ENCODE measurements at regions not wholly inside any gene's neighbourhood (a gene's known extent, or its start where the extent isn't known, plus 50 kb on each side); places are given as distances from the start of the nearest gene placed in this dataset.

GRCh38 chrX:121823406-121823805, 776.0 kb downstream of the GLUD2 start:
- no peak for TF ChIP-seq ZSCAN20 (CRISPR knock-in tag; IDR thresholded peaks at IDR 0.05)
- TF ChIP-seq MAZ (IDR thresholded peaks at IDR 0.05; ENCODE audit: borderline replicate concordance, low read depth, low read length): no peak
- no peak for TF ChIP-seq CTCF (IDR thresholded peaks at IDR 0.05)
- no peak for TF ChIP-seq JUN (IDR thresholded peaks at IDR 0.05)
- TF ChIP-seq NPAS2 (CRISPR knock-in tag; IDR thresholded peaks at IDR 0.05; ENCODE audit: borderline replicate concordance): no peak
- TF ChIP-seq CHD2 (IDR thresholded peaks at IDR 0.05; ENCODE audit: low read length, partially characterized antibody): no peak
- no peak for TF ChIP-seq FOSB (CRISPR knock-in tag; IDR thresholded peaks at IDR 0.05)
- no peak for TF ChIP-seq RCOR1 (IDR thresholded peaks at IDR 0.05; ENCODE audit: low read depth, low read length)
- TF ChIP-seq ESRRA (IDR thresholded peaks at IDR 0.05; ENCODE audit: borderline replicate concordance, low read length): no peak
- TF ChIP-seq NFE2L2 (conservative IDR thresholded peaks at IDR 0.05; ENCODE audit: low read length): no peak
- TF ChIP-seq ZNF302 (CRISPR knock-in tag; IDR thresholded peaks at IDR 0.05): no peak
- no peak for TF ChIP-seq HOXA7 (CRISPR knock-in tag; IDR thresholded peaks at IDR 0.05)
- TF ChIP-seq FOSL2 (IDR thresholded peaks at IDR 0.05): no peak
- no peak for TF ChIP-seq FOSL2 (CRISPR knock-in tag; IDR thresholded peaks at IDR 0.05)
- no peak for TF ChIP-seq GATA3 (IDR thresholded peaks at IDR 0.05; ENCODE audit: borderline replicate concordance)
